OCI-LY1 (cell line): ENCODE measurements at regions not wholly inside any gene's neighbourhood (a gene's known extent, or its start where the extent isn't known, plus 50 kb on each side); places are given as distances from the start of the nearest gene placed in this dataset.

Experiments used
- H2AFZ ChIP-seq: fragments of 200-600 bp; sonication (generic), shearing (Covaris generic); 2 replicates; pipeline ENCODE4 v1.6.0; 2014; ENCODE audit warnings: antibody characterized with exemption, mild to moderate bottlenecking, low read length
- H3F3A ChIP-seq: fragments of 200-600 bp; sonication (generic), shearing (Covaris generic); 2 replicates; pipeline ENCODE4 v1.6.0; 2014; ENCODE audit warnings: mild to moderate bottlenecking, antibody characterized with exemption, low read length, moderate library complexity; ENCODE audit not compliant: insufficient read depth
- H3K27ac ChIP-seq: fragments of 200-600 bp; sonication (generic); 2 replicates; pipeline ENCODE4 v1.5.1; 2014; ENCODE audit warnings: low read length, mixed run types, mild to moderate bottlenecking, low read depth; ENCODE audit not compliant: poor library complexity, severe bottlenecking
- H3K27me3 ChIP-seq: fragments of 200-600 bp; sonication (generic); 2 replicates; pipeline ENCODE4 v1.6.0; 2014; ENCODE audit warnings: antibody characterized with exemption, mild to moderate bottlenecking, low read length, moderate library complexity; ENCODE audit not compliant: insufficient read depth
- H3K36me3 ChIP-seq: fragments of 200-600 bp; sonication (generic); 2 replicates; pipeline ENCODE4 v1.6.1; 2014; ENCODE audit warnings: mild to moderate bottlenecking, antibody characterized with exemption, low read length, moderate library complexity, mixed read lengths; ENCODE audit not compliant: insufficient read depth
- H3K4me1 ChIP-seq: fragments of 200-600 bp; sonication (generic); 2 replicates; pipeline ENCODE4 v1.5.1; 2014; ENCODE audit warnings: mild to moderate bottlenecking, low read length, moderate library complexity; ENCODE audit not compliant: insufficient read depth, severe bottlenecking
- H3K4me2 ChIP-seq: fragments of 200-600 bp; sonication (generic), shearing (Covaris generic); 2 replicates; pipeline ENCODE4 v1.6.1; 2014; ENCODE audit warnings: low read length
- H3K4me3 ChIP-seq: fragments of 200-600 bp; sonication (generic); 2 replicates; pipeline ENCODE4 v1.5.1; 2014; ENCODE audit warnings: low read length, low read depth, mild to moderate bottlenecking, mixed read lengths; ENCODE audit not compliant: poor library complexity, severe bottlenecking
- H3K79me2 ChIP-seq: fragments of 200-600 bp; shearing (Covaris generic); 2 replicates; pipeline ENCODE4 v1.6.1; 2016; ENCODE audit warnings: mixed run types, low read length, mixed read lengths; ENCODE audit not compliant: insufficient read depth
- H3K9ac ChIP-seq: fragments of 200-600 bp; sonication (generic), shearing (Covaris generic); 2 replicates; pipeline ENCODE4 v1.6.1; 2014; ENCODE audit warnings: mild to moderate bottlenecking, low read length, mixed read lengths
- H3K9me2 ChIP-seq: fragments of 200-600 bp; sonication (generic), shearing (Covaris generic); 2 replicates; pipeline ENCODE4 v1.6.1; 2014; ENCODE audit warnings: low read depth, mild to moderate bottlenecking, low read length, mixed read lengths
- H3K9me3 ChIP-seq: fragments of 200-600 bp; shearing (Covaris generic); 2 replicates; pipeline ENCODE4 v1.6.1; 2014; ENCODE audit warnings: low read length, mixed read lengths
- H4K20me1 ChIP-seq: fragments of 200-600 bp; sonication (generic), shearing (Covaris generic); 2 replicates; pipeline ENCODE4 v1.6.0; 2016; ENCODE audit warnings: mild to moderate bottlenecking, low read length; ENCODE audit not compliant: insufficient read depth
- CTCF ChIP-seq: fragments of 200-600 bp; sonication (generic), shearing (Covaris generic); IDR thresholded peaks from 2 replicates; pipeline ENCODE4 v1.5.1; 2017; ENCODE audit warnings: mild to moderate bottlenecking, antibody characterized with exemption, low read length, moderate library complexity, mixed read lengths
- EZH2 ChIP-seq: fragments of 200-600 bp; sonication (generic), shearing (Covaris generic); IDR thresholded peaks from 2 replicates; pipeline ENCODE4 v1.8.0; 2017; ENCODE audit warnings: borderline replicate concordance, mixed run types, mild to moderate bottlenecking, antibody characterized with exemption, low read length, moderate library complexity, mixed read lengths

GRCh38 chr5:73365301-73365853, 83.2 kb downstream of the FOXD1 start:
- H3K79me2 ChIP-seq: no peaks in the 10 kb centered on the region
- H3K36me3 ChIP-seq: no peaks in the 10 kb centered on the region
- no peak overlapping the region for H3K27ac ChIP-seq
- no peaks in the 10 kb centered on the region for H3F3A ChIP-seq
- H2AFZ ChIP-seq: no peak overlapping the region
- H3K4me1 ChIP-seq: no peaks in the 10 kb centered on the region
- H3K9me3 ChIP-seq: no peaks in the 10 kb centered on the region
- TF ChIP-seq CTCF (no peak), EZH2 (no peak)
- no peaks in the 10 kb centered on the region for H3K27me3 ChIP-seq
- H3K9ac ChIP-seq: no peak overlapping the region
- no peaks in the 10 kb centered on the region for H4K20me1 ChIP-seq
- H3K4me3 ChIP-seq: no peak overlapping the region
- no peaks in the 10 kb centered on the region for H3K9me2 ChIP-seq
- H3K4me2 ChIP-seq: no peak overlapping the region

- Histone ChIP-seq H3K9ac (no peak overlapping the region), H4K20me1 (no peaks in the 10 kb centered on the region), H3K79me2 (no peaks in the 10 kb centered on the region), H3K9me2 (no peaks in the 10 kb centered on the region), H3K27me3 (no peaks in the 10 kb centered on the region), H2AFZ (no peak overlapping the region), H3K27ac (no peak overlapping the region), H3K9me3 (no peaks in the 10 kb centered on the region), H3K4me1 (no peaks in the 10 kb centered on the region), H3K4me2 (no peak overlapping the region), H3K4me3 (no peak overlapping the region), H3F3A (no peaks in the 10 kb centered on the region), H3K36me3 (no peaks in the 10 kb centered on the region)
- no peak for TF ChIP-seq EZH2
- TF ChIP-seq CTCF: no peak
These were observed 84.5 kb downstream of the FOXD1 start for GRCh38 chr5:73363911-73364730.

- Histone ChIP-seq H3K27me3 (no peaks in the 10 kb centered on the region), H4K20me1 (no peaks in the 10 kb centered on the region), H3K36me3 (no peaks in the 10 kb centered on the region)
These were observed 89.2 kb downstream of the FOXD1 start for GRCh38 chr5:73359395-73359794.

More at GRCh38 chr5:73359395-73359794, 89.2 kb downstream of the FOXD1 start:
- Histone ChIP-seq H3K4me1 (no peaks in the 10 kb centered on the region), H3K9me2 (no peaks in the 10 kb centered on the region), H3K9me3 (no peaks in the 10 kb centered on the region), H3K9ac (no peak overlapping the region), H3K27ac (no peak overlapping the region), H3K4me2 (no peak overlapping the region), H3K4me3 (no peak overlapping the region), H3K79me2 (no peaks in the 10 kb centered on the region), H2AFZ (no peak overlapping the region), H3F3A (no peaks in the 10 kb centered on the region)
- TF ChIP-seq CTCF (no peak), EZH2 (no peak)
